OCI-LY3 (cell line): ENCODE measurements at regions not wholly inside any gene's neighbourhood (a gene's known extent, or its start where the extent isn't known, plus 50 kb on each side); places are given as distances from the start of the nearest gene placed in this dataset.

Source experiments
- CTCF ChIP-seq: fragments of 200-600, 300-600 bp; sonication (generic); IDR thresholded peaks from 2 replicates; pipeline ENCODE4 v1.5.1; 2014; ENCODE audit warnings: antibody characterized with exemption, low read length, low read depth
- EZH2phosphoT487 ChIP-seq: fragments of 200-600 bp; shearing (Covaris generic); IDR thresholded peaks from 2 replicates; pipeline ENCODE4 v1.6.1; 2018; ENCODE audit warnings: antibody characterized with exemption, mixed run types, low read depth

GRCh38 chr11:123338997-123339752 lies 90.9 kb upstream of the GRAMD1B start:
- TF ChIP-seq CTCF (no peak), EZH2phosphoT487 (no peak)
